Bronchial epithelial cell (primary cell): ENCODE measurements at regions not wholly inside any gene's neighbourhood (a gene's known extent, or its start where the extent isn't known, plus 50 kb on each side); places are given as distances from the start of the nearest gene placed in this dataset.
"Not testable (repeated sequence)": the region's sequence is repeated elsewhere in the genome, so short reads cannot be mapped to it uniquely, and the experiment has no call there.

Experiments used
- DNase-seq: peaks from one replicate; pipeline ENCODE4 v3.0.0-alpha.2; 2010; ENCODE audit warnings: low read depth
- FAIRE-seq: peaks from 2 replicates; lab custom pipeline; 2011; peaks lifted over from hg19 to GRCh38; lab: Jason Lieb, UNC
- H3K27me3 ChIP-seq: 2 replicates; pipeline ENCODE4 v1.5.1; 2011; ENCODE audit warnings: low read length; ENCODE audit not compliant: control insufficient read depth, insufficient read depth
- H3K36me3 ChIP-seq: 2 replicates; pipeline ENCODE4 v1.5.1; 2011; ENCODE audit warnings: low read length; ENCODE audit not compliant: control insufficient read depth, insufficient read depth
- H3K4me3 ChIP-seq: 2 replicates; pipeline ENCODE4 v1.5.1; 2011; ENCODE audit warnings: mild to moderate bottlenecking, low read depth, low read length, control low read depth
- CTCF ChIP-seq: IDR thresholded peaks from 2 replicates; pipeline ENCODE4 v1.5.1; 2011; ENCODE audit warnings: mild to moderate bottlenecking, moderate library complexity, low read length, control low read depth, inconsistent platforms; ENCODE audit not compliant: insufficient read depth, severe bottlenecking

GRCh38 chr12:75742961-75743360 is 231.6 kb upstream of the KRR1 start:
- no peak for DNase-seq
- no peak for TF ChIP-seq CTCF
- Histone ChIP-seq H3K4me3 (no peak overlapping the region), H3K27me3 (no peaks in the 10 kb centered on the region), H3K36me3 (no peaks in the 10 kb centered on the region)
- FAIRE-seq = no peak

GRCh38 chr12:75742048-75742447 is 230.6 kb upstream of the KRR1 start:
- no peaks in the 10 kb centered on the region for H3K27me3 ChIP-seq
- no peak for TF ChIP-seq CTCF
- no peak overlapping the region for H3K4me3 ChIP-seq
- no peak for DNase-seq
- no peaks in the 10 kb centered on the region for H3K36me3 ChIP-seq
- no peak for FAIRE-seq

DNA sequence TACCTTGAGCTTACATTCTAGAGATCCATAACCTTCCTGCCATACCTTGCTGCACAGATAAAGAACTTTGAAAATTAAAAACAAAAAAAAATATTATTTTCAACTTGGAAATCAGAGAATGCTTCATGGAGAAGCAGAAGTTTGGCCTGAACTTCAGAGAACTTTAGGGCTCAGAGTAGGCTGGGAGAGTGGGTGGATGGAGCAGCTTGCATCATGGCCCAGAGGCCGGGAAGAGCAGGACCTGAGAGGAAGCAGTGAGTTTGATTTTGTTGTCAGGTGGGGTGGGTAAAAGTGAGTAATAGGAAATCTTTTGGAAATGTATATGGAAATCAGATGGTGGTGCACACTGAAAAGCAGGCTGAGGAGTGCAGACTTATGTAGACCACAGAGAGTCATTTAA is 228.5 kb upstream of the KRR1 start:
- FAIRE-seq (no peak), DNase-seq (no peak)
- TF ChIP-seq CTCF = no peak
- Histone ChIP-seq H3K4me3 (no peak overlapping the region), H3K36me3 (no peaks in the 10 kb centered on the region), H3K27me3 (no peaks in the 10 kb centered on the region)

DNA sequence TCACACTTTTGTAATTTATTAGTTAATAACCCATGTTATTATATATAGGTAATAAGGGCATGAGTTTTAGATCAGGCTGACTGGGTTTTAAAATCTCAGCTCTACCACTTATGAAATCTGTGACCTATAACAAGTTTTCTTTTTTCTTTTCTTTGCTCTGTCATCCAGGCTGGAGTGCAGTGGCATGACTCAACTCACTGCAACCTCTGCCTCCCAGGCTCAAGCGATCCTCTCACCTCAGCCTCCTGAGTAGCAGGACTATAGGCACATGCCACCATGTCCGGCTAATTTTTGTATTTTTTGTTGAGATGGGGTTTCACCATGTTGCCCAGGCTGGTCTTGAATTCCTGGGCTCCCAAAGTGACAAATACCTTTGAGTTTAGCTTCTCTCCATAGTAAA is 227.7 kb upstream of the KRR1 start:
- not testable (repeated sequence) for FAIRE-seq, H3K4me3 ChIP-seq, H3K27me3 ChIP-seq, DNase-seq, H3K36me3 ChIP-seq

DNA sequence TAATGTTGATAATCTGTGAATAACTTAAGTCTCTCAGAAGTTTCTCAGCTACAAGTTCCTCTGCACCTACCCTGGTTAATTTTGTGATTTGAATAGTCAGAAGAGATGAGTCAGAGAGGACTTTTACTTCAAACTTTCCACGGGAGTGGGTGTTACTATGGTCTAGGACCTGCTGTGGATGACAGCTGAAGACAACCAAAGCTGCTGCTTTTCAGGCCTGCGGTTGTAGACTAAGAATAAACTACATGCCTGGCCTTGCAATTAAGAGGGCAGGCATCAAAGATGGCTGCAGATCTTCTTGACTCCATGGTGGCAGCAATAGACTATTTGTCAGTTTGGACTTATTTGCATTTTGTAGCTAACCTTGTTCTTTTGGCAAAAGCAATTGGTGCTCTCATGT is 227.1 kb upstream of the KRR1 start:
- no peaks in the 10 kb centered on the region for H3K27me3 ChIP-seq
- no peak for DNase-seq
- TF ChIP-seq CTCF = no peak
- no peak overlapping the region for H3K4me3 ChIP-seq
- FAIRE-seq = no peak
- H3K36me3 ChIP-seq = no peaks in the 10 kb centered on the region

DNA sequence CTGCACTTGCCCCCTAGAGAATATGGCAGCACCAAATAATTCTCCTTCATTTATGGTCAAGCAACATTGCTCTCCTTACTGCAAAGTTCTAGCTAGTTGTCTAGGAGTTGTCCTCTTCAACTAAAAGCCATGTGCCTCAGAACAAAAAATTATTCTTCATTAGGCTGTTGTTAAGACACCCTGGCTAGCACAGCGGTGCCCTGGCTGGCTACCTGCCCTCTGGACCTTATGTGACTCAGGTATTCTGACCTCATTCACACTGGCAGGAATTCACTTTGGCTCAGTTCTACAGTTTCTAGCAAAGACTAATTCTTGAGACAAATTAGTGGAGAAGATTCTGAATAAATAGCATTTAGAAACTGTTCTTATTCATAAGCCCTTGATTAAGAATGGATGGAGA is 224.4 kb upstream of the KRR1 start:
- FAIRE-seq = no peak
- no peaks in the 10 kb centered on the region for H3K36me3 ChIP-seq
- no peak for DNase-seq
- no peak for TF ChIP-seq CTCF
- no peaks in the 10 kb centered on the region for H3K27me3 ChIP-seq
- H3K4me3 ChIP-seq = no peak overlapping the region
